Peyer's patch (tissue), 4 donors: ENCODE measurements at regions not wholly inside any gene's neighbourhood (a gene's known extent, or its start where the extent isn't known, plus 50 kb on each side); places are given as distances from the start of the nearest gene placed in this dataset.

ENCODE experiments used
- DNase-seq, 3 donors: peaks; one replicate each; pipeline ENCODE4 v3.0.0-alpha.2; 2017 to 2019
- H3K27ac ChIP-seq, 4 donors: fragments of 200-600 bp; sonication (generic); one replicate each; pipeline ENCODE4 v1.5.1; 2016 to 2019
- H3K27me3 ChIP-seq, 2 donors: fragments of 200-600 bp; sonication (generic); one replicate each; pipeline ENCODE4 v1.5.1; 2019
- H3K36me3 ChIP-seq, 3 donors: fragments of 200-600 bp; sonication (generic); one replicate each; pipeline ENCODE4 v1.5.1; 2016 to 2019
- H3K4me1 ChIP-seq, 4 donors: fragments of 200-600 bp; sonication (generic); one replicate each; pipeline ENCODE4 v1.5.1; 2016 to 2019
- H3K4me3 ChIP-seq, 4 donors: fragments of 200-600 bp; sonication (generic); 1 replicate in 3 of 4; 2 replicates in 1 of 4; pipeline ENCODE4 v1.5.1; 2016 to 2019; ENCODE audit warnings: mild to moderate bottlenecking in 1 of 4
- H3K9me3 ChIP-seq, 4 donors: fragments of 200-600 bp; sonication (generic); one replicate each; pipeline ENCODE4 v1.5.1; 2016 to 2019; ENCODE audit warnings: mild to moderate bottlenecking in 1 of 4
- POLR2A ChIP-seq, 2 donors: fragments of 450-650 bp; IDR thresholded peaks; one replicate each; pipeline ENCODE4 v1.5.1; 2017; ENCODE audit warnings: antibody characterized with exemption in 2 of 2, mild to moderate bottlenecking in 2 of 2, moderate library complexity in 2 of 2
- TF ChIP-seq, protein P1 (sequence below), 6 experiments: fragments of 450-650 bp in 4 of 6; fragments of 200-600 bp in 2 of 6; sonication (generic) in 1 of 6; IDR thresholded peaks; one replicate each; pipeline ENCODE4 v1.5.1; 2017 to 2019; ENCODE audit warnings: antibody characterized with exemption in 6 of 6, mild to moderate bottlenecking in 3 of 6, moderate library complexity in 1 of 6

DNA sequence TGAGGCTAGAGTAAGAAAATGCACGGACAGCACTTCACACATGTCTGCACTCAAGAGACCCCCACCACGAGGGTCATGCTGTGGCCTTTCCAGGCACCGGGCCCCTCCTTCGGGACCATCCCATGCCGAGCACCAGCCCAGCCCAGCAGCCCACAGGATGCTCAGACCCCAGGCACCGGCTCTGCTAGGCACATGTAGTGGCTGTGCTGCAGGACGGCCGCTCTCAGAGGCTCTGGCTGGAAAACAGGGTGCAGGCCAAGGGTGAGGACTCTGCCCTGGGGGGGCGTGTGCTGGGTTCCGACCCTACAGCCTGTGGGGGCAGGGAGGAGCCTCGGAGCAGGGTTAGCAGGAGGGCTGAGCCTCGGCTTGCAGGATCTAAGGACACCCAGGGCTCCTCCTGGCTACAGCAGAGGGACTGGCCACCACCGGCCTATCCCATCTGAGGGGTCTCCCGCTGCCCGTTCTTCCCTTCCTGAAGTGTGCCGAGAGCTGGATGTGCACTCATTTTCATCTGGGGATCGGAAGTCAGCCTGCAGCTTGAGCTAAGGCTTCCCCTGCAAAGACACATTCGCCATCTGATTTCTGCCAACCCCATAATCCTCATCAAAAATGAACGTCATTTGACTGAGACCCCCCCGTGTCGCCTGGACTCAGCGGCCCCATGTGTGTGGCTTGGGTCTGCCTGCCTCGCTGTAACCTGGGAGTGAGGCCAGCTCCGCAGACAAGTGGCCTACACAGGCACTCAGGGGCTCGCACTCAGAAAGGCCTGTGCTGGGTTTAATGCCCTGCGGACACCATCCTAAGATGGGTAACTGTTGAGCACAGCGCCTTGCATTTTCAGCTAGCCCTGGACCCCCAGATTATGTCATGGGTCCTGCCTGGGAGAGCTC lies 293.1 kb upstream of the FOXF1 start:
- no peaks in the 10 kb centered on the region for H3K36me3 ChIP-seq
- peak in 1 of 3 donors; percentile 30 for DNase-seq
- TF ChIP-seq POLR2A (IDR thresholded peaks at IDR 0.05) = no peak
- TF ChIP-seq, protein P1, sequence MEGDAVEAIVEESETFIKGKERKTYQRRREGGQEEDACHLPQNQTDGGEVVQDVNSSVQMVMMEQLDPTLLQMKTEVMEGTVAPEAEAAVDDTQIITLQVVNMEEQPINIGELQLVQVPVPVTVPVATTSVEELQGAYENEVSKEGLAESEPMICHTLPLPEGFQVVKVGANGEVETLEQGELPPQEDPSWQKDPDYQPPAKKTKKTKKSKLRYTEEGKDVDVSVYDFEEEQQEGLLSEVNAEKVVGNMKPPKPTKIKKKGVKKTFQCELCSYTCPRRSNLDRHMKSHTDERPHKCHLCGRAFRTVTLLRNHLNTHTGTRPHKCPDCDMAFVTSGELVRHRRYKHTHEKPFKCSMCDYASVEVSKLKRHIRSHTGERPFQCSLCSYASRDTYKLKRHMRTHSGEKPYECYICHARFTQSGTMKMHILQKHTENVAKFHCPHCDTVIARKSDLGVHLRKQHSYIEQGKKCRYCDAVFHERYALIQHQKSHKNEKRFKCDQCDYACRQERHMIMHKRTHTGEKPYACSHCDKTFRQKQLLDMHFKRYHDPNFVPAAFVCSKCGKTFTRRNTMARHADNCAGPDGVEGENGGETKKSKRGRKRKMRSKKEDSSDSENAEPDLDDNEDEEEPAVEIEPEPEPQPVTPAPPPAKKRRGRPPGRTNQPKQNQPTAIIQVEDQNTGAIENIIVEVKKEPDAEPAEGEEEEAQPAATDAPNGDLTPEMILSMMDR (IDR thresholded peaks at IDR 0.05) = no peak
- no peaks in the 10 kb centered on the region for H3K9me3 ChIP-seq
- H3K4me1 ChIP-seq = no peaks in the 10 kb centered on the region
- no peaks in the 10 kb centered on the region for H3K27me3 ChIP-seq
- no peak overlapping the region for H3K4me3 ChIP-seq
- H3K27ac ChIP-seq = peak overlapping the region in 1 of 4 donors; percentile 43

DNA sequence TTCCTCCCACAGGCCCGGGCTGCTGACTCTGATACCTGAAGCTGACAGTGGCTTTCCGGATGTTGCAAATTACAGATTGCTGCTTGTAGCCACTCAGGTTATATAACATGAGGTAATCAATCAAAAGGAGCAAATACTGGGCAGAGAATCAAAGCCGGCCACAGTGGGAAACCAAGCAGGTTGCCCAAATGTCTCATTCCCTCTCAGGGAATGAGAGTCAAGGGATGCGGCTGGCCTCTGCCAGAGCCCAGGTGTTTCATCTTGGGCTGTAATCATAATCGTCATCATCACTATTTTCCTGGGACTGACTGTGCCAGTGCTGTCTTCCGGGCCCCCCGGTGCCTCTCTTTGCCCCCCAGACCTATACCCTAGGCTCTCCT lies 292.4 kb upstream of the FOXF1 start:
- peak overlapping the region in 1 of 4 donors; percentile 43 for H3K27ac ChIP-seq

DNA sequence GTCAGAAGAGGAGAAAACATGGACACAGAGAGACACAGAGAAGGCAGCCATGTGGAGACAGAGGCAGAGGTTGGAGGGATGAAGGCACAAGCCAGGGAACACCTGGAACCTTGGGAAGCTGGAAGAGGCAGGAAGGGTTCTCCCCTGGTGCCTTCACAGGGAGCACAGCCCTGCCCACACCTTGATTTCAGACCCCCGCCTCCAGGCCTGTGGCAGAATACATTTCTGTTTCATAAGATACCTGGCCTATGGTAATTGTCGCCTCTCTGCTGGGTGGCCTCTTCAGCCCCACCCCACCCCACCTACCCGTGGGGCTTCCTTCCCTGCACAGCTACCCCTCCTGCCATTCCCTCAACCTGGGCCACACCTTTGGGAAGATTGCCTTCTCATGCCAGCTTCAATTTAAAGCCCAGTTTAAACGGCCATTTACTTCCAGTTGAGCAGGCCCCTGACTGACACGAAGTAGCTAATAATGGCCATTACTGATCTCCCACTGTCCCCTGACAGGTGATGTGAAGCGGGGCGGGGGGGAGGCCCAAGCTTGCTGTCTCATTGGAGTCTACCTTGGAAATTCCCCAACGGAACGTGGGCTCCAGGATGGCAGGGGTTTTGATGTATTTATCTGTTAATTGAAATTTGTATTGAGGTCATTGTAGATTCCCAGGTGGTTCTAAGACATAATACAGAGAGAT lies 291.7 kb upstream of the FOXF1 start:
- H3K27ac ChIP-seq = peak overlapping the region in 2 of 4 donors; percentile 67 to 82
- H3K4me1 ChIP-seq = no peaks in the 10 kb centered on the region
- H3K27me3 ChIP-seq = no peaks in the 10 kb centered on the region
- no peaks in the 10 kb centered on the region for H3K9me3 ChIP-seq
- no peak for DNase-seq
- TF ChIP-seq, protein P1 (IDR thresholded peaks at IDR 0.05) = no peak
- no peak for TF ChIP-seq POLR2A (IDR thresholded peaks at IDR 0.05)
- no peaks in the 10 kb centered on the region for H3K36me3 ChIP-seq
- no peak overlapping the region for H3K4me3 ChIP-seq

More for the DNA sequence above, 292.4 kb upstream of the FOXF1 start:
- TF ChIP-seq, protein P1 (IDR thresholded peaks at IDR 0.05) = no peak
- TF ChIP-seq POLR2A (IDR thresholded peaks at IDR 0.05) = no peak
- H3K27me3 ChIP-seq = no peaks in the 10 kb centered on the region
- H3K36me3 ChIP-seq = no peaks in the 10 kb centered on the region
- H3K4me3 ChIP-seq = no peak overlapping the region
- H3K9me3 ChIP-seq = no peaks in the 10 kb centered on the region
- DNase-seq = peak in 1 of 3 donors; percentile 16
- H3K4me1 ChIP-seq = no peaks in the 10 kb centered on the region

DNA sequence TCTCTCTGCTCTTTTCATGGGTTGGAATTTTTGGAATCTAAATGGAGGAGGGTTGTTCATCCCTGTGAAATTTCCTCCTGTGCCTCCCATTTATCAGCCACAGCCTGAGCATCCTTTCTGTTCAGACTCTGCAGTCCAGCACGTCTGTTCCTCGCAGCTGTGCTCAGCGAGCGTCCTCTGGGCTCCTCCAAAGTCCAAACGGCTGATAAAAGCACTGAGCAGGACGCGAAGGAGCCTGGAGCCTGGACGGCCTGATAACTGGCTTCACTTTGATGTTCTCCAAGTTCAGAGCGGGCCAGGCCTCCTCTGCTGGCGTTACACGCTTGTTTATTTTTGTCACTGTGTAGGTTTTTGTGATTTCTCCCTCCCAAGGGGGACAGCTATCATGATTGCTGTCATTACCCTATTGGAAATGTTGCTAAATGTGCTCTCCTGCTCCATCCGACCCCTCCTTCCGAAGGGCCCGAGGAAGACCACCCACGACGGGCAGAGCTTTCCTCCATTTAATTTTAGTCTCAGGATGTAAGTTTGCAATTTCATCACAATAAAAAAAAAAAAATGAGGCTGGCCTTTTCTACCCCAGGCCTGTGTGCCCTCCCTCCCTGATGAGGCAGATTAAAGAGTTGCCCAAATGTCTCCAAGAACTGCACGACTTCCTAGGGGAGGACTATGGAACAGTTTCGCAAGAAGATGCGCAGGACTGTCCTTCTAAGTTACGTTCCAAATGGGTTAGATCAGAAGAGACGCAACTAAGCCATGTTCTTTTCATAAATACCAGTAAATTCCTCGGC lies 290.5 kb upstream of the FOXF1 start:
- no peaks in the 10 kb centered on the region for H3K4me1 ChIP-seq
- TF ChIP-seq POLR2A (IDR thresholded peaks at IDR 0.05) = no peak
- TF ChIP-seq, protein P1 (IDR thresholded peaks at IDR 0.05) = no peak
- no peaks in the 10 kb centered on the region for H3K27me3 ChIP-seq
- H3K9me3 ChIP-seq = no peaks in the 10 kb centered on the region
- no peaks in the 10 kb centered on the region for H3K36me3 ChIP-seq
- no peak overlapping the region for H3K4me3 ChIP-seq
- DNase-seq = peak in 2 of 3 donors; percentile 46 to 55
- peak overlapping the region; percentile 34 to 82 (median 66) for H3K27ac ChIP-seq

DNA sequence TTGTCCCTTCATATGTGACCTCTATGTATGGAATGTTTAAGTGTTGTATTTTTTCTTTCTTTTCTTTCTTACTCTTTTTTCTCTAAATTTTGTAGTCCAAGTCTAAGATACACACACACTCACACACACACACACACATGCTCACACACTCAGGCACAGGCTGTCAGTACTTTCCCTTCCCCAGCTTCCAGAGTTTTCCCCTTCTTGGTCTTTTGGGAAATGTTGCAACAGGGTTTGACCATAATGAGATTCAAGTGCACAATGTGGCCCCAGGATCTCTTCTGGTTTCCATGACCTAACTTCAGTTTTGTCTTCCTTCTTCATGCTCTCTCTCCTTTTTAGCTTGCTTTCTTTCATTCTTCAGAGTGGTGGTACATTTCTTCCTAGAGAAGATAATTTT lies 289.8 kb upstream of the FOXF1 start:
- Histone ChIP-seq H3K27me3 (no peaks in the 10 kb centered on the region), H3K9me3 (no peaks in the 10 kb centered on the region), H3K36me3 (no peaks in the 10 kb centered on the region), H3K4me1 (no peaks in the 10 kb centered on the region), H3K4me3 (no peak overlapping the region), H3K27ac (peak overlapping the region; percentile 34 to 82 (median 55))
- TF ChIP-seq, protein P1 (IDR thresholded peaks at IDR 0.05) = no peak
- no peak for TF ChIP-seq POLR2A (IDR thresholded peaks at IDR 0.05)
- DNase-seq = no peak
